ENCODE measurements at regions not wholly inside any gene's neighbourhood (a gene's known extent, or its start where the extent isn't known, plus 50 kb on each side); places are given as distances from the start of the nearest gene placed in this dataset.

- POLR2A ChIA-PET: no interaction called here
- H3K4me1 ChIP-seq (ENCODE audit: insufficient read depth, low read length): no peaks in the 10 kb centered on the region
- in situ Hi-C loops (cut with HindIII; ENCODE audit: extremely low pct_ligation_motif_present, low pct_unique_long_range_greater_than_20kb) (no loop called here), intact Hi-C loops (cut with micrococcal nuclease; ENCODE audit: unreplicated experiment) (no loop called here)
- no peaks in the 10 kb centered on the region for H3K27me3 ChIP-seq (ENCODE audit: control insufficient read depth in 1 of 2, insufficient read depth in 2 of 2, low read length in 2 of 2)
- H3K9me3 ChIP-seq (ENCODE audit: low read length): peaks cover 39% of the 10 kb centered on the region
- no peak overlapping the region for H3K27ac ChIP-seq (ENCODE audit: extremely low read length, insufficient read depth, low read length)
- H3K4me2 ChIP-seq (ENCODE audit: low read depth, low read length): no peak overlapping the region
- ATAC-seq: no peak
- no peak for DNase-seq (ENCODE audit: low spot score)
- no peak overlapping the region for H2AFZ ChIP-seq (ENCODE audit: low read length)
- no peak overlapping the region for H3K9ac ChIP-seq (ENCODE audit: insufficient read depth, low read depth, low read length)
- H3K4me3 ChIP-seq (replicated peaks in 1 of 3; ENCODE audit: insufficient read depth in 1 of 3, low read depth in 2 of 3, low read length in 3 of 3): no peak overlapping the region
- H4K20me1 ChIP-seq (ENCODE audit: insufficient read depth, low read length): no peaks in the 10 kb centered on the region
- no peaks in the 10 kb centered on the region for H3K79me2 ChIP-seq (ENCODE audit: insufficient read depth, low read length)
- no peak for TF ChIP-seq ZNF879 (CRISPR knock-in tag; IDR thresholded peaks at IDR 0.05)
- no peak for TF ChIP-seq SMAD1 (CRISPR knock-in tag; IDR thresholded peaks at IDR 0.05; ENCODE audit: borderline replicate concordance, low read depth)
- TF ChIP-seq ZNF44 (CRISPR knock-in tag; IDR thresholded peaks at IDR 0.05): no peak
- TF ChIP-seq ZNF333 (CRISPR knock-in tag; IDR thresholded peaks at IDR 0.05; ENCODE audit: borderline replicate concordance): no peak
- TF ChIP-seq ZNF850 (CRISPR knock-in tag; conservative IDR thresholded peaks at IDR 0.05): no peak
- TF ChIP-seq ZNF18 (CRISPR knock-in tag; IDR thresholded peaks at IDR 0.05; ENCODE audit: insufficient replicate concordance): no peak
- no peak for TF ChIP-seq TBX3 (IDR thresholded peaks at IDR 0.05; ENCODE audit: borderline replicate concordance)
- TF ChIP-seq ZNF740 (CRISPR knock-in tag; IDR thresholded peaks at IDR 0.05): no peak
- no peak for FAIRE-seq
- no peaks in the 10 kb centered on the region for H3K36me3 ChIP-seq (replicated peaks in 1 of 2; ENCODE audit: control insufficient read depth in 1 of 2, insufficient read depth in 2 of 2, low read length in 2 of 2)
- no TSS peak for BruUV-seq (replicated peaks)
- CTCF ChIA-PET (ENCODE audit: low intra/inter-chr PET ratio, low total read pairs): no interaction called here
- WGBS (ENCODE audit: low lambda C conversion rate): 3% methylated on average over 3 of the region's 3 CpGs
Observed at GRCh38 chr4:30471861-30472260, 248.3 kb upstream of the PCDH7 start.
